ENCODE measurements at regions not wholly inside any gene's neighbourhood (a gene's known extent, or its start where the extent isn't known, plus 50 kb on each side); places are given as distances from the start of the nearest gene placed in this dataset.
"Not testable (repeated sequence)": the region's sequence is repeated elsewhere in the genome, so short reads cannot be mapped to it uniquely, and the experiment has no call there.

DNA sequence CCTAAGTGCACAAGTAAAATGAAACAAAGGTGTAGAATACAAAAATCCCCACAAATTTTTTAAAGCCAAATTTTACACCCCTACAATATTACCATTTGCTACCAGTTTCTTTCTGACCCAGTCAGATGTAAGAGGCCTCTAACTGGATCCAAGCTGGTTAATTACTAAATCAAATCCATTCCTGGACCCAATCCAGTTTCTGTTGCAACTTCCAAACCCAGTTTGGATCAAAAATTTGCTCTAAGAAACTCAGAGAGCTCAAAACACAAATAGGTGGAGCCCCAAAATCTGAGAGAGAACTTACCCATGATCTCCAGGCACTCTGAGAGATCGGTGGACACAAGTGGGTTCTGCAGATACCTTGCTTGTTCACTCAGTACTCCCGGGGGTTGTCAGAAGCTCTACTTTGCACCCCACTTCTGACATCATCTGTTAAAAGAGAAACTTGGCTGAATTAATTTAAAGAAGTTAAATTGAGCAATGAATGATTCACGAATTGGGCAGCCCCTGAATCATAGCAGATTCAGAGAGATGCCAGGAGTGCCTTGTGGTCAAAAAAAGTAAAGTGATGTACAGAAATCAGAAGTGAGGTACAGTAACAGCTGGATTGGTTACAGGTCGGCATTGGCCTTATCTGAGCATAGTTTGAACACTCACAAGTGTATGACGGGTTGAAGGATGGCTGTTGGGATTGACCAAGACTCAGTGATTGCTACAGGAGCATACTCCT, 448.0 kb downstream of the KCNT2 start:
- DNase-seq, result no peak

DNA sequence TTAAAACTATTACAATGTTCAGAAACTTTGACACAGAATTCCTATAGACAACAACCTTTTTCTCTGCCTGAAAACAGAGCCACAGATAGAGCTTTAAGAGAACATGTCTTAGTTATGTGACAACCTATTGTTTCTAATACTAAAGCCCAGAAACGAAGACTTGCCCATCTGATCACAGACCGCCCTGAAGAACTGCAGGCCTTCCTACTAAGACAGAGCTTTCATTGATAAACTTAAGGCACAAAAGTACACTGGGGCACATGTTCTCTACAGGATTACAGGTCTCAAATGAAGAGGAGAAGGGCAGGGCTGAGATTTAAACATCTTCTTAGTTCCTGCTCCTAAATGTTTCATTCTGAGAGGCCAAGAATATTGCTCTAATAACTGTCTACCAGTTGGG, 452.7 kb downstream of the KCNT2 start:
- DNase-seq, result no peak

GRCh38 chr1:196152975-196153374, 455.3 kb downstream of the KCNT2 start:
- DNase-seq, result no peak

DNA sequence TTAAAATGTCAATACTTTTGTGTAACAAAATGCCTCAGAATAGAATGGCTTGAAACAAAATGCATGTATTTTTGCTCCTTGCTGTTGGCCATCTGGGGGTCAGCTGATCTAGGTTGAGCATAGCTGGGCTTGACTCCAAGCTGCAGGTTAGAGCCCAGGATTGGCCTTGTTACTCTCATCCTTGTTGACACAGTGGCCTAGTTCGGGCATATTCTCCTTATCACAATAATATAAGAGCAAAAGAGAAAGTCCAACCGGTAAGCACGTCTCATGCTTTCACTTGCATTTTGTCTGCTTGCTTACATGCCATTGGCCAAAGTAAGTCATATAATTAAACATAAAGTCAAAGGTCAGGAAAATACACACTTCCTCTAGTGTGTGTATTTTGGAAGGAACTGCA, 456.2 kb downstream of the KCNT2 start:
- no peak for DNase-seq

- DNase-seq, result no peak
These were observed 459.8 kb downstream of the KCNT2 start for GRCh38 chr1:196148367-196148970.

DNA sequence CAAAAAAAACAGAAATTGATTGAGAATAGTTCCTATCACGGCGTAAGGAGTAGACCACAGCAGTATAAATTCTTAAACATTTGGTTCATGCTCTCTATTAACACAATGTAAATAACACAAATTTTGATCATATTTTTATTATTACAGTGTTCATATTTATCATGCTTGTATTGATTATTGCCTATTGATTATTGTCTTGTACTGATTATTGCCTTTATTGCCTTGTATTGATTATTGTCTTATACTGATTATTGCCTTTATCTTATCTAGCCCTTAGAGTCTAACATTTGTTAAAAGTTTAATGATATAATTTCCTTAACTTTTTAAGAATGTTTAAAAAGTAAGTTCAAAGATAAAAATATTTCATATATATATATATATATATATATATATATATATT, 460.7 kb downstream of the KCNT2 start:
- no peak for DNase-seq

- DNase-seq, result not testable (repeated sequence)
These were observed 463.1 kb downstream of the KCNT2 start for GRCh38 chr1:196145151-196145550.

DNA sequence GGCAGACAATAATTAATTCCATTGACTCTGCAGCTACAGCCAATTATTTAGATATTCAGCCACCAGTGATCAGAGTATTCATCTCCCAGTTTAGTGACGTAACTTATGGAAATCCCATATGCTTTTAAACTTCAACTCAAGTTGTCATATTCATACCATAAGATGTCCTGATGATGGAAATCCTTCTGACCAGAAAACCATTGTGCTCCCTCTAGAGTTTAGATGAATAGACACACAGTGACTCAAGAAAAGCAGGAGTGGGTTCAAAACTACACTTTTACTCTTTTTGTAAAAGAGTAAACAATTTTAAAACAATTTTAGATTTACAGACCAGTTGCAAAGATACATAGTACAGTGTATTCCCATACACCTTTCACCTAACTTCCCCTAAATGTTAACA, 463.7 kb downstream of the KCNT2 start:
- no peak for DNase-seq

GRCh38 chr1:196143602-196144342, 464.5 kb downstream of the KCNT2 start:
- DNase-seq, result no peak

GRCh38 chr1:196142111-196142640, 466.1 kb downstream of the KCNT2 start:
- no peak for DNase-seq

DNA sequence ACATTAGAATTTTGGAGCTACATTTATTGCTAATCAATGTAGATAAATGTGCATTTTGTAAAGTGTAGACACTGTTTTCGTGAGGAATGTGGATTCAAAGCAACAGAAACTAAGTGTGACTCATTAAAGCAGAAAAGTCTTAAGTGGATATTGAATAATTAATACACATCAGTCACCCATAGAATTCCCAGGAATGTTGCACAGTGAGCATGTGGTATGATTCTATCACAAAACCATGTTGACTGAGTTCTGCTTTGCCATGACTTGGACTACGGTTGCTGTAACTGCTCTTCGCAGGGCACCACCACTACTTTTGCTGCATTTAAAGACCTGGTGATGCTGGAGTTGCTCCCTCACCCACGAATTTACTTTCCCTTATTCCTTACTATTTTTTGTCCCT, 471.8 kb downstream of the KCNT2 start:
- no peak for DNase-seq

DNA sequence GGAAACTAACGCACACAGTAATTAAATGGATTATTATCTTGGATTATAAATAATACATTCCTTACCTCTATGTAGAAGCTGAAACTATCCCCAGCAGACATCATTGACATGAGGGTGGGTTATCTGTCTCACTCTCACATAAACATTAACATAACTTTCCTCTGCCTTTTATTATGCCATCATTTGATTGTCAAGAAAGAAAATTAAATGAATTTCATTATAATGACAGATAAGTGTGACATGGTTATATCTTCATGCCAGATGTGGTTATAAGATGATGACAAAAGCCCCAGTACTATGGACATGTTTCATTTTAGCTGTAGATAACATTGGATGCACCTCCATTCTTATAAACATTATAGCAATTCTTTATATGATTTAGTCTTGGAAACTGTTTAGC, 476.5 kb downstream of the KCNT2 start:
- DNase-seq, result no peak

GRCh38 chr1:196128835-196129234, 479.4 kb downstream of the KCNT2 start:
- no peak for DNase-seq

- no peak for DNase-seq
These were observed 487.1 kb downstream of the KCNT2 start for GRCh38 chr1:196121181-196121580.

GRCh38 chr1:196115646-196116045, 492.6 kb downstream of the KCNT2 start:
- no peak for DNase-seq

- no peak for DNase-seq
These were observed 494.0 kb downstream of the KCNT2 start for GRCh38 chr1:196114193-196114592.

DNA sequence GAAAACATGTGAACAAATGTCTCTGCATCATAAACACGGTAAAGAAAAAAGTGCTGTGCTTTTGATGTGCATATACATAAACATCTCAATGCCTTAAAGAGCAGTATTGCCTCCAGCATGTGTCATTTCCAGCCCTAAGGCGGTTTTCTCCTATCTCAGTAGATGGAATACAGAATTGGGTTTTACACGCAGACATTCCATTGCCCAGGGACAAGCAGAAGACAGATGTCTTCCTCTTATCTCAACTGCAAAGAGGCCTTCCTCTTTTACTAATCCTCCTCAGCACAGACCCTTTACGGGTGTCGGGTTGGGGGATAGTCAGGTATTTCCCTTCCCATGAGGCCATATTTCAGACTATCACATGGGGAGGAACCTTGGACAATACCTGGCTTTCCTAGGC, 499.2 kb downstream of the KCNT2 start:
- DNase-seq, result not testable (repeated sequence)

- DNase-seq, result no peak
These were observed 502.3 kb downstream of the KCNT2 start for GRCh38 chr1:196105901-196106300.

GRCh38 chr1:196102826-196103225, 505.4 kb downstream of the KCNT2 start:
- no peak for DNase-seq

DNA sequence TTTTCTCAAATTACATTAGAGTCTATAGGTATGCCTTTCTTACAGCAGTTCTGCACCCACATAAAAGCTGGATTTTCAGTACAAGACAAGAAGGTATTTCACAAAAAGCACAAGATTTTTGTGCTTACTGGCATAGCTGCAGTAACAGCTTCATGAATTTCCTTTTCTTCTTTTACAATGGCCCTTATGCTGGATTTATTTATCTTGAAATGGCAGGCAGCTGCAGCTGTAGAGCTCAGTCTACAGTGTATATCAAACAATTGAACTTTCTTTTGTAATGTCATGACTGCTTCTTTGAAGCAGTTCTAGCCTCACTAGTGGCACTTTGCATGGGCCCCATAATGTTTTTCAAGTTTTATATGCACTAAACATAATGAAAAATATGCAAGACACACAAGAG, 510.2 kb downstream of the KCNT2 start:
- no peak for DNase-seq

GRCh38 chr1:196094821-196095220, 513.4 kb downstream of the KCNT2 start:
- no peak for DNase-seq

DNA sequence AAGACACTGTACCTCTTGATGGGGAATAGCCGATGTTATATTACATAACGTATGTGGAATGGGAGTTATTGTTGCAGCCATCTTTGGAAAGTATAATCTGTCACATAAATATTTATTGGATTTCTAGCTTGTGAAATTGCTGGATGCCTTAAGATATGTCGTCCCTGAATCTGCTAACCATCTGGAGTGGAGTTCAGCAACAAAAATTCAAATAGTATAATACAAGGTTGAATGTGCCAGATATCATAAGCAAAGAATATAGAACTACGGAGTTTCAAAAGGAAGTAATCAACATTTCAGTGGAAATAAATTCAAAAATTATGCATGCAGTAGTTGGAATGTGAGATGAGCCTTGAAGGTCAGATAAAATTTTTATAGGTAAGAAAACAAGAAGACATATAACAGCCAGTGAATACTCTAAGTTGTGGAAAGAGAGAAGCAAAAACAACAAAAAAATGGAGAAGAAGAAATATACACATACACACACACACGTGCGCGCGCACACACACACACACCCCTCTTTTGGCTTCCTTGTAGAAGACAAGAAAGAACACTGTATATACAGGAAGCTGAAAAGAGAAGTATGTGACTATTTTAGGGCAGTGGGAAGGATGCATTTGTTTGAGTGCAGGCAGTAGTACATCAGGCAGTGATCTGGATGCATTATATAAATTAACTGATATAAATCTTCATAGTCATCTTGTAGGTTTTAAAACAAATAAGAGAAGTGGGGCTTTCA, 516.7 kb downstream of the KCNT2 start:
- no peak for DNase-seq

DNA sequence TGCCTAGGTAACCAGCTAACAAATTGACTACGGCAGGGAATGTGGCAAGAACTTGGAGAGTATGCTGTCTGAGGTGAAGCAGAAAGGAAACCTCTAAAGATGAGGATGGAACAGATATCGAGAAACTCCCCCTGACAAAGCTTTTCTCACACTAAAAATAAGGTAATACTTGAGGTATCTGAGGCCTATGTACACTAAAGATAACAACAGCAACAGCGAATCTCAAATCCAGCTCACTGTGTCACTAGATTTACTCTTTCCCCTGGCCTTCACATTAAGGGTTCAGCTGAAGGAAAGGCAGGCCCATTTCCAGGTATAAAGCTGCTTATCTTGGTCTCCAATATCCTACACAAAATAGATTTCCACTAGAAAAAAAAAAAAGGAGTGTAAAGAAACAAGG, 518.0 kb downstream of the KCNT2 start:
- DNase-seq, result no peak

All from activated T-cell treated with anti-CD3 and anti-CD28 coated beads for 4 hours (primary cell).